Esophagus squamous epithelium (tissue), 5 donors: ENCODE measurements at regions not wholly inside any gene's neighbourhood (a gene's known extent, or its start where the extent isn't known, plus 50 kb on each side); places are given as distances from the start of the nearest gene placed in this dataset.

Experiments
- DNase-seq: peaks from one replicate; lab custom pipeline; 2025; lab: John Stamatoyannopoulos, UW
- H3K27ac ChIP-seq, 4 donors: fragments of 200-600 bp; sonication (generic); one replicate each; pipeline ENCODE4 v1.5.1; 2016 to 2019; ENCODE audit warnings: mild to moderate bottlenecking in 1 of 4
- H3K27me3 ChIP-seq, 4 donors: fragments of 200-600 bp; sonication (generic); 1 replicate in 3 of 4; 2 replicates in 1 of 4; pipeline versions ENCODE4 v1.5.1 to v1.6.0; 2017 to 2021; ENCODE audit warnings: antibody characterized with exemption in 1 of 4
- H3K36me3 ChIP-seq, 3 donors: fragments of 200-600 bp; sonication (generic); one replicate each; pipeline ENCODE4 v1.5.1; 2016 to 2019
- H3K4me1 ChIP-seq, 3 donors: fragments of 200-600 bp; sonication (generic); one replicate each; pipeline ENCODE4 v1.5.1; 2017 to 2019
- H3K4me3 ChIP-seq, 4 donors: fragments of 200-600 bp; sonication (generic); 1 replicate in 3 of 4; 2 replicates in 1 of 4; pipeline ENCODE4 v1.5.1; 2016 to 2019; ENCODE audit warnings: mild to moderate bottlenecking in 2 of 4, moderate library complexity in 1 of 4
- H3K9me3 ChIP-seq, 3 donors: fragments of 200-600 bp; sonication (generic); one replicate each; pipeline ENCODE4 v1.5.1; 2016 to 2019
- CTCF ChIP-seq, 6 experiments: fragments of 450-650 bp in 4 of 6; fragments of 200-600 bp in 2 of 6; sonication (generic) in 2 of 6; IDR thresholded peaks; one replicate each; pipeline ENCODE4 v1.5.1; 2016 to 2019; ENCODE audit warnings: antibody characterized with exemption in 6 of 6, mild to moderate bottlenecking in 4 of 6, moderate library complexity in 4 of 6
- POLR2A ChIP-seq, 4 donors: fragments of 450-650 bp; IDR thresholded peaks; one replicate each; pipeline ENCODE4 v1.6.1; 2017; ENCODE audit warnings: antibody characterized with exemption in 4 of 4, mild to moderate bottlenecking in 4 of 4, moderate library complexity in 3 of 4
- WGBS, 2 donors: methylation state at CpG; one replicate each; pipeline ENCODE4 v1.1.5; 2018; 5-methylcytosine and 5-hydroxymethylcytosine counted together
- intact Hi-C: fragments of 100-400 bp; cut with DNase I; formaldehyde crosslinking; loops from one replicate; pipeline ENCODE4 v1.15.0; 2022
- donor health status: DM: yes; HTN: yes; CAD: no.

DNA sequence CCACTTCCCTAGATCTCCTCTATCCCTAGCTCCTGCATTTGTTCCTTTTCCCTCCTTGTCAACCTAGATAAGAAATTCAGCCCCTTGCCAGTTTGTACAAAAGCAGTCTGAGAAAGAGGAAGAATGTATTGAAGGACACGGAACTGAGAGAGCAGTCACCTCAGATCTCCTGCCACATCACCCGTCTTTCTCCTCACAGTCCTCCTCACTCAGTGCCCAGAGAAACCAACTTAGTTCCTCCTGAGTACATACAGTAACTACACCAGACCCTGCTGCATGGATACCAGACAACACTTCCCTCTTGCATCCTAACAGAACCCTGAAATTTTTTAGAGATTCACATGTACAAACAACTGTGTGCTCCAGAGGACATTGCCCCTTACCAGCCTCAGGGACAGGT, 563.6 kb upstream of the ADAMTS9 start:
- Histone ChIP-seq H3K4me1 (no peaks in the 10 kb centered on the region), H3K9me3 (no peaks in the 10 kb centered on the region), H3K36me3 (no peaks in the 10 kb centered on the region), H3K4me3 (no peak overlapping the region), H3K27me3 (no peaks in the 10 kb centered on the region), H3K27ac (no peak overlapping the region)
- 71 to 83% methylated on average over 1 to 2 of the region's 2 CpGs for WGBS, 2 donors
- TF ChIP-seq POLR2A (IDR thresholded peaks at IDR 0.05): no peak
- no peak for TF ChIP-seq CTCF (IDR thresholded peaks at IDR 0.05)
- no peak for DNase-seq
- intact Hi-C loops: no loop called here

DNA sequence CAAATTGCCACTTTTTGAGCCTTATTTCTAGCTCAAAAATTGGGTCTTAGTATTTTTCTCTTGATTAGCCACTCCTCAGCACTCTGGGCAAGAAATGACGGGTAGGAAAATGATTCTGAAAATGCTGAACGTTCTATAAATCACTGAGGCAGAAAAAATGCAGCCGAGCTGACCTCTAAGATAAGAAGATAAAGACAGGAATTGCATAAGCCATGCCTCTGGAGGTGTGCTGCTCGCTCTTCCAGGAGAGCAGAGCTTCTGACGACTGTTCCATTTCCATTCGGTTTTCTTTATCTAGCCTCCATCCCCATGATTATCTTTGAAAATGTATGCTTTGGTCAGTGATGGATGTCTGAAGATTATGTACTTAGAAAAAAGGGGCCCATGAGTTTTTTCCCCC, 558.8 kb upstream of the ADAMTS9 start:
- DNase-seq: no peak
- Histone ChIP-seq H3K27ac (no peak overlapping the region), H3K9me3 (no peaks in the 10 kb centered on the region), H3K4me1 (no peaks in the 10 kb centered on the region), H3K27me3 (no peaks in the 10 kb centered on the region), H3K36me3 (no peaks in the 10 kb centered on the region), H3K4me3 (no peak overlapping the region)
- intact Hi-C loops: no loop called here
- TF ChIP-seq POLR2A (IDR thresholded peaks at IDR 0.05) (no peak), CTCF (IDR thresholded peaks at IDR 0.05) (no peak)
- WGBS, 2 donors: 67% methylated on average over 6 of the region's 6 CpGs

- no peaks in the 10 kb centered on the region for H3K9me3 ChIP-seq
- no peaks in the 10 kb centered on the region for H3K36me3 ChIP-seq
- H3K4me3 ChIP-seq: no peak overlapping the region
- H3K27me3 ChIP-seq: no peaks in the 10 kb centered on the region
- TF ChIP-seq POLR2A (IDR thresholded peaks at IDR 0.05) (no peak), CTCF (IDR thresholded peaks at IDR 0.05) (peak in 5 of 6 experiments; percentile 20 to 53 (median 45))
- intact Hi-C loops: no loop called here
- WGBS, 2 donors: 33 to 35% methylated on average over 9 of the region's 9 CpGs
- H3K4me1 ChIP-seq: no peaks in the 10 kb centered on the region
- no peak for DNase-seq
- H3K27ac ChIP-seq: no peak overlapping the region
These were observed 557.6 kb upstream of the ADAMTS9 start for GRCh38 chr3:65245133-65246063.

- H3K9me3 ChIP-seq: no peaks in the 10 kb centered on the region
- no peak for DNase-seq
- no peak overlapping the region for H3K4me3 ChIP-seq
- H3K27ac ChIP-seq: no peak overlapping the region
- intact Hi-C loops: no loop called here
- H3K4me1 ChIP-seq: no peaks in the 10 kb centered on the region
- no peak for TF ChIP-seq POLR2A (IDR thresholded peaks at IDR 0.05)
- no peak for TF ChIP-seq CTCF (IDR thresholded peaks at IDR 0.05)
- H3K27me3 ChIP-seq: no peaks in the 10 kb centered on the region
- 66 to 71% methylated on average over 4 to 6 of the region's 6 CpGs for WGBS, 2 donors
- no peaks in the 10 kb centered on the region for H3K36me3 ChIP-seq
These were observed 552.6 kb upstream of the ADAMTS9 start for GRCh38 chr3:65240366-65240765.

- H3K27ac ChIP-seq: no peak overlapping the region
- no peak for DNase-seq
- H3K4me3 ChIP-seq: no peak overlapping the region
- H3K27me3 ChIP-seq: no peaks in the 10 kb centered on the region
- H3K36me3 ChIP-seq: no peaks in the 10 kb centered on the region
- 72 to 79% methylated on average over 2 of the region's 2 CpGs for WGBS, 2 donors
- no peak for TF ChIP-seq CTCF (IDR thresholded peaks at IDR 0.05)
- no peak for TF ChIP-seq POLR2A (IDR thresholded peaks at IDR 0.05)
- intact Hi-C loops: no loop called here
- no peaks in the 10 kb centered on the region for H3K4me1 ChIP-seq
- no peaks in the 10 kb centered on the region for H3K9me3 ChIP-seq
These were observed 550.9 kb upstream of the ADAMTS9 start for GRCh38 chr3:65238652-65239051.
